ENCODE measurements at regions not wholly inside any gene's neighbourhood (a gene's known extent, or its start where the extent isn't known, plus 50 kb on each side); places are given as distances from the start of the nearest gene placed in this dataset.

DNA sequence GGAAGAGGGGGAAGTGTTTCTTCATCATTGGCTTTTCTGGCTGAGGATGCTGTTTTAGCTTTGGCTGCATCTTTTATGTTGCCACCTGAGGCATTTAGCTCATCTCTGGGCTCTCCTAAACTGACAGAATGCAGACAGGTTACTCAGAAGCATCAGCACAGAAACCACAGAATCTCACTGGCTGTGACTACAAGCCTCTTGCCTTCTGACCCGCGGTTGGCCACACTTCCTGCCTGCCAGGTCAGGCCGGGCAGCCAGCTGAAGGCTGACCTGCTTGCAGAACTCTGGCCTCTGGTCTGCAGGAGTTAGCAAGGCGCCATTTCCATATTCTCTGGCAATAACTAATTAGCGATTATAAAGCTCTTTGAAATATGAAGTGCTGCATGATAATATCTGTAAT is 366.5 kb downstream of the MID1IP1 start:
- Histone ChIP-seq H3F3A (ENCODE audit: low read length, unreplicated experiment) (no peaks in the 10 kb centered on the region), H3K79me2 (ENCODE audit: low read length) (no peaks in the 10 kb centered on the region), H3K9me2 (replicated peaks; ENCODE audit: low read length) (no peaks in the 10 kb centered on the region), H3K36me3 (ENCODE audit: low read depth, low read length) (no peaks in the 10 kb centered on the region), H3K4me1 (ENCODE audit: insufficient read depth, low read length) (no peaks in the 10 kb centered on the region), H3K9ac (ENCODE audit: low read length) (no peak overlapping the region), H3K27ac (ENCODE audit: low read length) (no peak overlapping the region), H2AFZ (ENCODE audit: low read length) (no peak overlapping the region), H4K20me1 (ENCODE audit: low read length) (no peaks in the 10 kb centered on the region), H3K4me2 (ENCODE audit: low read length) (no peak overlapping the region), H3K27me3 (ENCODE audit: low read length) (no peaks in the 10 kb centered on the region), H3K4me3 (ENCODE audit: low read length) (no peak overlapping the region), H3K9me3 (ENCODE audit: low read length) (no peaks in the 10 kb centered on the region)
- intact Hi-C loops (cut with micrococcal nuclease), result no loop called here
- ChIA-PET CTCF (no interaction called here), POLR2A (ENCODE audit: unreplicated experiment) (no interaction called here)
- ATAC-seq (no peak), DNase-seq (peak; percentile 4)
- no peak for TF ChIP-seq EZH2phosphoT487 (IDR thresholded peaks at IDR 0.05; ENCODE audit: borderline replicate concordance, low read length)
- TF ChIP-seq EZH2 (IDR thresholded peaks at IDR 0.05; ENCODE audit: low read length, unreplicated experiment), result no peak
- TF ChIP-seq, protein P1, sequence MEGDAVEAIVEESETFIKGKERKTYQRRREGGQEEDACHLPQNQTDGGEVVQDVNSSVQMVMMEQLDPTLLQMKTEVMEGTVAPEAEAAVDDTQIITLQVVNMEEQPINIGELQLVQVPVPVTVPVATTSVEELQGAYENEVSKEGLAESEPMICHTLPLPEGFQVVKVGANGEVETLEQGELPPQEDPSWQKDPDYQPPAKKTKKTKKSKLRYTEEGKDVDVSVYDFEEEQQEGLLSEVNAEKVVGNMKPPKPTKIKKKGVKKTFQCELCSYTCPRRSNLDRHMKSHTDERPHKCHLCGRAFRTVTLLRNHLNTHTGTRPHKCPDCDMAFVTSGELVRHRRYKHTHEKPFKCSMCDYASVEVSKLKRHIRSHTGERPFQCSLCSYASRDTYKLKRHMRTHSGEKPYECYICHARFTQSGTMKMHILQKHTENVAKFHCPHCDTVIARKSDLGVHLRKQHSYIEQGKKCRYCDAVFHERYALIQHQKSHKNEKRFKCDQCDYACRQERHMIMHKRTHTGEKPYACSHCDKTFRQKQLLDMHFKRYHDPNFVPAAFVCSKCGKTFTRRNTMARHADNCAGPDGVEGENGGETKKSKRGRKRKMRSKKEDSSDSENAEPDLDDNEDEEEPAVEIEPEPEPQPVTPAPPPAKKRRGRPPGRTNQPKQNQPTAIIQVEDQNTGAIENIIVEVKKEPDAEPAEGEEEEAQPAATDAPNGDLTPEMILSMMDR (conservative IDR thresholded peaks at IDR 0.05; ENCODE audit: low read depth, low read length), result no peak
- no TSS peak for BruUV-seq (replicated peaks)

DNA sequence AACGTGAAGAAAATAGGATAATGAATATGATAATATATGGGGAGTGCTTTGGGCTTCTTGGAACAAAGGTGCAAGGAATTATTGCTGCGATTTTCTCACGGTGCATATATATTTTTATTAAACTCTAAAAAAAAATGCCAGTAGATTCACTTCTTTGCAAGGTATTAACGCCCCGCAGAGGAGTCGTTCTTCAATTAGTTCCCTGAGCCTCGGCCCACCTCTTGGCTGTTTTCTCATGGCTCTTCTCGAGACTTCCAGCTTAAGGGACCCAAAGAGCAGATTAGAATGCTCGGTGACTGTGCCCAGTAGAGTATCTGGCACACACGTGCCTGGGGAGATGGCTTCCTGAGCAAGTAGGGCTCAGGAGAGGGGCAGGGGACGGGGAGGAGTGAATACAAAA is 367.4 kb downstream of the MID1IP1 start:
- Histone ChIP-seq H3K4me1 (ENCODE audit: insufficient read depth, low read length) (no peaks in the 10 kb centered on the region), H3K79me2 (ENCODE audit: low read length) (no peaks in the 10 kb centered on the region), H3K9me2 (replicated peaks; ENCODE audit: low read length) (no peaks in the 10 kb centered on the region), H3K9ac (ENCODE audit: low read length) (no peak overlapping the region), H3K36me3 (ENCODE audit: low read depth, low read length) (no peaks in the 10 kb centered on the region), H3F3A (ENCODE audit: low read length, unreplicated experiment) (no peaks in the 10 kb centered on the region), H3K27me3 (ENCODE audit: low read length) (no peaks in the 10 kb centered on the region), H2AFZ (ENCODE audit: low read length) (no peak overlapping the region), H3K4me3 (ENCODE audit: low read length) (no peak overlapping the region), H4K20me1 (ENCODE audit: low read length) (no peaks in the 10 kb centered on the region), H3K4me2 (ENCODE audit: low read length) (no peak overlapping the region), H3K27ac (ENCODE audit: low read length) (no peak overlapping the region), H3K9me3 (ENCODE audit: low read length) (no peaks in the 10 kb centered on the region)
- ChIA-PET CTCF (no interaction called here), POLR2A (ENCODE audit: unreplicated experiment) (no interaction called here)
- BruUV-seq (replicated peaks), result no TSS peak
- no peak for ATAC-seq
- TF ChIP-seq, protein P1 (conservative IDR thresholded peaks at IDR 0.05; ENCODE audit: low read depth, low read length), result no peak
- no peak for TF ChIP-seq EZH2phosphoT487 (IDR thresholded peaks at IDR 0.05; ENCODE audit: borderline replicate concordance, low read length)
- TF ChIP-seq EZH2 (IDR thresholded peaks at IDR 0.05; ENCODE audit: low read length, unreplicated experiment), result no peak
- no peak for DNase-seq
- intact Hi-C loops (cut with micrococcal nuclease), result no loop called here

DNA sequence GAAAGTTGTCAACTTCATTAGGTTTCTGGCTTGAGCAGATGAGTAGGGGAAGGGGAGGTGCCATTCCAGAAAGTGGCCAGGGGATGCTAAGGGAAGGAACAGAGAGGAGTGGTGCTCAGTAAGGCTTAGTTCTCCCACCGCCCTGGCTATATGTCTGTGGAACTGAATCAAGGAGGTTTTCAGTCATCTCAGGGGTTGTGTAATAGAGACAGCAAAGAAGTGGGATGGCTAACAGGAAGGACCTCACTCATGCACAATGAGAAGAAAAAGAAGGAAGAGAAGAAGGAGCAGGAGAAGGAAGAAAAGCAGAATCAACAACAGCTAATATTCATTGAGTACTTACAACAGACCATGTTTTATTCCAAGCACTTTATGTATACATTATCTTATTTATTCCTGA is 368.7 kb downstream of the MID1IP1 start:
- H3K27ac ChIP-seq (ENCODE audit: low read length), result no peak overlapping the region
- no TSS peak for BruUV-seq (replicated peaks)
- H3K79me2 ChIP-seq (ENCODE audit: low read length), result no peaks in the 10 kb centered on the region
- no peaks in the 10 kb centered on the region for H3K9me3 ChIP-seq (ENCODE audit: low read length)
- no peak overlapping the region for H2AFZ ChIP-seq (ENCODE audit: low read length)
- H3K27me3 ChIP-seq (ENCODE audit: low read length), result no peaks in the 10 kb centered on the region
- no peaks in the 10 kb centered on the region for H3K36me3 ChIP-seq (ENCODE audit: low read depth, low read length)
- H3K4me2 ChIP-seq (ENCODE audit: low read length), result no peak overlapping the region
- H3K9me2 ChIP-seq (replicated peaks; ENCODE audit: low read length), result no peaks in the 10 kb centered on the region
- no peak overlapping the region for H3K9ac ChIP-seq (ENCODE audit: low read length)
- peaks cover 7% of the 10 kb centered on the region for H3K4me1 ChIP-seq (ENCODE audit: insufficient read depth, low read length)
- TF ChIP-seq EZH2 (IDR thresholded peaks at IDR 0.05; ENCODE audit: low read length, unreplicated experiment), result no peak
- TF ChIP-seq, protein P1 (conservative IDR thresholded peaks at IDR 0.05; ENCODE audit: low read depth, low read length), result no peak
- no peak for TF ChIP-seq EZH2phosphoT487 (IDR thresholded peaks at IDR 0.05; ENCODE audit: borderline replicate concordance, low read length)
- H3F3A ChIP-seq (ENCODE audit: low read length, unreplicated experiment), result no peaks in the 10 kb centered on the region
- intact Hi-C loops (cut with micrococcal nuclease), result no loop called here
- no peak overlapping the region for H3K4me3 ChIP-seq (ENCODE audit: low read length)
- DNase-seq (no peak), ATAC-seq (no peak)
- H4K20me1 ChIP-seq (ENCODE audit: low read length), result no peaks in the 10 kb centered on the region
- ChIA-PET CTCF (no interaction called here), POLR2A (ENCODE audit: unreplicated experiment) (no interaction called here)
